PFSK-1 (cell line): ENCODE measurements at regions not wholly inside any gene's neighbourhood (a gene's known extent, or its start where the extent isn't known, plus 50 kb on each side); places are given as distances from the start of the nearest gene placed in this dataset.

Experiments used
- FOXP2 ChIP-seq: optimal IDR thresholded peaks from 2 replicates; pipeline ENCODE3; 2011; ENCODE audit warnings: borderline replicate concordance, control low read depth, inconsistent platforms; ENCODE audit not compliant: insufficient read depth; ENCODE audit errors: extremely low read length, extremely low read depth
- POLR2AphosphoS5 ChIP-seq: IDR thresholded peaks from 2 replicates; pipeline ENCODE4 v1.6.1; 2012; ENCODE audit warnings: low read depth, mild to moderate bottlenecking, control low read depth, low read length, moderate library complexity
- REST ChIP-seq, 2 experiments: IDR thresholded peaks; 2 replicates each; pipeline versions ENCODE4 v1.6.1 to v1.8.0; 2011 to 2012; ENCODE audit warnings: low read depth in 2 of 2, low read length in 2 of 2, control low read depth in 1 of 2, inconsistent platforms in 1 of 2, mild to moderate bottlenecking in 1 of 2, moderate library complexity in 1 of 2; ENCODE audit not compliant: insufficient read depth in 1 of 2
- SIN3A ChIP-seq: IDR thresholded peaks from 2 replicates; pipeline ENCODE4 v1.6.1; 2012; ENCODE audit warnings: mild to moderate bottlenecking, low read length, moderate library complexity, borderline replicate concordance; ENCODE audit not compliant: insufficient read depth
- TAF1 ChIP-seq: IDR thresholded peaks from 2 replicates; pipeline ENCODE4 v1.6.1; 2012; ENCODE audit warnings: low read length, control low read depth, borderline replicate concordance; ENCODE audit not compliant: insufficient read depth

GRCh38 chr1:101330427-101331130 lies 93.8 kb downstream of the S1PR1 start:
- TF ChIP-seq TAF1 (no peak), POLR2AphosphoS5 (no peak), FOXP2 (no peak), REST (IDR thresholded peaks at IDR 0.05; ENCODE audit: insufficient read depth in 1 of 2, low read depth in 2 of 2, low read length in 2 of 2) (no peak), SIN3A (no peak)

- TF ChIP-seq SIN3A (no peak), POLR2AphosphoS5 (no peak), FOXP2 (no peak), REST (IDR thresholded peaks at IDR 0.05; ENCODE audit: insufficient read depth in 1 of 2, low read depth in 2 of 2, low read length in 2 of 2) (no peak), TAF1 (no peak)
These were observed 95.0 kb downstream of the S1PR1 start for GRCh38 chr1:101331794-101332193.

- TF ChIP-seq POLR2AphosphoS5 (no peak), SIN3A (no peak), FOXP2 (no peak), TAF1 (no peak), REST (IDR thresholded peaks at IDR 0.05; ENCODE audit: insufficient read depth in 1 of 2, low read depth in 2 of 2, low read length in 2 of 2) (no peak)
These were observed 95.8 kb downstream of the S1PR1 start for GRCh38 chr1:101332633-101333032.

GRCh38 chr1:101333186-101333585 lies 96.4 kb downstream of the S1PR1 start:
- TF ChIP-seq TAF1: no peak

GRCh38 chr1:101337968-101338367 lies 101.1 kb downstream of the S1PR1 start:
- TF ChIP-seq POLR2AphosphoS5: no peak
- TF ChIP-seq SIN3A: no peak
- TF ChIP-seq FOXP2: no peak
- no peak for TF ChIP-seq REST (IDR thresholded peaks at IDR 0.05; ENCODE audit: insufficient read depth in 1 of 2, low read depth in 2 of 2, low read length in 2 of 2)
- no peak for TF ChIP-seq TAF1
